Osteoblast (primary cell): ENCODE measurements at regions not wholly inside any gene's neighbourhood (a gene's known extent, or its start where the extent isn't known, plus 50 kb on each side); places are given as distances from the start of the nearest gene placed in this dataset.

Experiments used
- DNase-seq: peaks from one replicate; pipeline ENCODE4 v3.0.0; 2011; ENCODE audit warnings: low spot score, mixed read lengths; ENCODE audit not compliant: insufficient read length; ENCODE audit errors: missing footprints
- H2AFZ ChIP-seq: 2 replicates; pipeline ENCODE4 v1.6.0; 2011; ENCODE audit warnings: mild to moderate bottlenecking, low read length
- H3K27ac ChIP-seq: 2 replicates; pipeline ENCODE4 v1.5.1; 2011; ENCODE audit warnings: mild to moderate bottlenecking, low read depth, low read length, moderate library complexity
- H3K27me3 ChIP-seq: 2 replicates; pipeline ENCODE4 v1.6.0; 2012; ENCODE audit warnings: mild to moderate bottlenecking, control low read depth, inconsistent platforms, low read length, moderate library complexity; ENCODE audit not compliant: insufficient read depth
- H3K36me3 ChIP-seq: 2 replicates; pipeline ENCODE4 v1.5.1; 2011; ENCODE audit warnings: mild to moderate bottlenecking, low read length, control low read depth, moderate library complexity; ENCODE audit not compliant: insufficient read depth
- H3K4me1 ChIP-seq: 2 replicates; pipeline ENCODE4 v1.5.1; 2011; ENCODE audit warnings: mild to moderate bottlenecking, low read length, control low read depth, moderate library complexity; ENCODE audit not compliant: insufficient read depth
- H3K4me2 ChIP-seq: 2 replicates; pipeline ENCODE4 v1.6.0; 2011; ENCODE audit warnings: mild to moderate bottlenecking, low read length; ENCODE audit not compliant: insufficient read depth
- H3K4me3 ChIP-seq: fragments of 200-600 bp; sonication (generic); 3 replicates; pipeline ENCODE4 v1.5.1; 2012; ENCODE audit warnings: mild to moderate bottlenecking, low read length, inconsistent platforms; ENCODE audit not compliant: insufficient read depth
- H3K79me2 ChIP-seq: 2 replicates; pipeline ENCODE4 v1.6.0; 2012; ENCODE audit warnings: mild to moderate bottlenecking, low read length, control low read depth, inconsistent platforms; ENCODE audit not compliant: insufficient read depth
- H3K9me3 ChIP-seq: 2 replicates; pipeline ENCODE4 v1.5.1; 2011; ENCODE audit warnings: low read depth, low read length, control low read depth
- H4K20me1 ChIP-seq: 2 replicates; pipeline ENCODE4 v1.6.0; 2012; ENCODE audit warnings: mild to moderate bottlenecking, low read length, control low read depth; ENCODE audit not compliant: insufficient read depth
- TF ChIP-seq, protein P1 (sequence below): IDR thresholded peaks from 2 replicates; pipeline ENCODE4 v1.5.1; 2011; ENCODE audit warnings: mild to moderate bottlenecking, low read depth, low read length, moderate library complexity; ENCODE audit errors: extremely low read depth

DNA sequence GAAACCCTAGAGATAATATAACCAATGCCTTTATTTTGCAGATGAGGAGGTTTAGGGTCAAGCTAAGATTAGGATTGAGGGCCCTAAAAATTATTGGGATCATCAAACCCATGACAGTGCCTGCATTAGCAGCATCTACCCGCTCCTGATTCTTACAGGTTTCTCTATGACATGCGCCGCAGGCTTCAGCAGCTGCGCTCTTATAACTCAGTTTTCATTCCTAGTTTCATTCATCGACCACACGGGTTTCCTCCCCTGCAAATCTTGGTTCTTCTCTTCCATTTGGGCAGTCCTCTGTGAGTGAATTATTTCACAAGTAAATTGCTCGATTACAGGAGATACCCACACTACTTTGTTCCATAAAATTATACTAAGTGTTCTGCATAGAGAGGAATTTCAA lies 137.2 kb downstream of the SLC24A2 start:
- no peaks in the 10 kb centered on the region for H3K36me3 ChIP-seq
- no peak overlapping the region for H2AFZ ChIP-seq
- H3K4me2 ChIP-seq, result no peak overlapping the region
- H3K4me3 ChIP-seq, result no peak overlapping the region
- H4K20me1 ChIP-seq, result no peaks in the 10 kb centered on the region
- TF ChIP-seq, protein P1, sequence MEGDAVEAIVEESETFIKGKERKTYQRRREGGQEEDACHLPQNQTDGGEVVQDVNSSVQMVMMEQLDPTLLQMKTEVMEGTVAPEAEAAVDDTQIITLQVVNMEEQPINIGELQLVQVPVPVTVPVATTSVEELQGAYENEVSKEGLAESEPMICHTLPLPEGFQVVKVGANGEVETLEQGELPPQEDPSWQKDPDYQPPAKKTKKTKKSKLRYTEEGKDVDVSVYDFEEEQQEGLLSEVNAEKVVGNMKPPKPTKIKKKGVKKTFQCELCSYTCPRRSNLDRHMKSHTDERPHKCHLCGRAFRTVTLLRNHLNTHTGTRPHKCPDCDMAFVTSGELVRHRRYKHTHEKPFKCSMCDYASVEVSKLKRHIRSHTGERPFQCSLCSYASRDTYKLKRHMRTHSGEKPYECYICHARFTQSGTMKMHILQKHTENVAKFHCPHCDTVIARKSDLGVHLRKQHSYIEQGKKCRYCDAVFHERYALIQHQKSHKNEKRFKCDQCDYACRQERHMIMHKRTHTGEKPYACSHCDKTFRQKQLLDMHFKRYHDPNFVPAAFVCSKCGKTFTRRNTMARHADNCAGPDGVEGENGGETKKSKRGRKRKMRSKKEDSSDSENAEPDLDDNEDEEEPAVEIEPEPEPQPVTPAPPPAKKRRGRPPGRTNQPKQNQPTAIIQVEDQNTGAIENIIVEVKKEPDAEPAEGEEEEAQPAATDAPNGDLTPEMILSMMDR, result no peak
- no peaks in the 10 kb centered on the region for H3K9me3 ChIP-seq
- no peaks in the 10 kb centered on the region for H3K4me1 ChIP-seq
- DNase-seq, result no peak
- no peaks in the 10 kb centered on the region for H3K27me3 ChIP-seq
- H3K27ac ChIP-seq, result no peak overlapping the region
- no peaks in the 10 kb centered on the region for H3K79me2 ChIP-seq

DNA sequence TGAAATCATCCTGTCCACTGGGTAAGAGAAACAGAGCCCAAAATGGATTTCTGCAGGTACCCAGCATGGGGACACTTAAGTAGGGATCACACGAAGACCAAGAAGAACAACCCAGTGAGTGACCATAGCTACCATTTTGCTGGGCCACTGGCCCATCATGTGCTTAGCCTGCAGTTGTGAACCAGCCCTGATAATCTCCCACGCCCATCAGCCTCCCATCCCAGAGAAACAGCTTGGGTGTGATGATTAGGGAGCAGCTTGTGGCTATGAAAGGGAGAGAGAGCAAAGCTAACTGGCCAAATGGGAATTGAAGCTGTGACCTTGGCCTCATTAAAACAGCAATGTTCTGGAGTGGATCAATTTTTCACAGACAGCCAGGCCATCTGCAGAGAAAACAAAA lies 138.5 kb downstream of the SLC24A2 start:
- DNase-seq, result no peak
- no peak overlapping the region for H3K4me2 ChIP-seq
- no peaks in the 10 kb centered on the region for H4K20me1 ChIP-seq
- no peaks in the 10 kb centered on the region for H3K4me1 ChIP-seq
- H3K4me3 ChIP-seq, result no peak overlapping the region
- H3K79me2 ChIP-seq, result no peaks in the 10 kb centered on the region
- no peak overlapping the region for H3K27ac ChIP-seq
- no peaks in the 10 kb centered on the region for H3K36me3 ChIP-seq
- no peaks in the 10 kb centered on the region for H3K27me3 ChIP-seq
- no peak overlapping the region for H2AFZ ChIP-seq
- no peaks in the 10 kb centered on the region for H3K9me3 ChIP-seq
- TF ChIP-seq, protein P1, result no peak

DNA sequence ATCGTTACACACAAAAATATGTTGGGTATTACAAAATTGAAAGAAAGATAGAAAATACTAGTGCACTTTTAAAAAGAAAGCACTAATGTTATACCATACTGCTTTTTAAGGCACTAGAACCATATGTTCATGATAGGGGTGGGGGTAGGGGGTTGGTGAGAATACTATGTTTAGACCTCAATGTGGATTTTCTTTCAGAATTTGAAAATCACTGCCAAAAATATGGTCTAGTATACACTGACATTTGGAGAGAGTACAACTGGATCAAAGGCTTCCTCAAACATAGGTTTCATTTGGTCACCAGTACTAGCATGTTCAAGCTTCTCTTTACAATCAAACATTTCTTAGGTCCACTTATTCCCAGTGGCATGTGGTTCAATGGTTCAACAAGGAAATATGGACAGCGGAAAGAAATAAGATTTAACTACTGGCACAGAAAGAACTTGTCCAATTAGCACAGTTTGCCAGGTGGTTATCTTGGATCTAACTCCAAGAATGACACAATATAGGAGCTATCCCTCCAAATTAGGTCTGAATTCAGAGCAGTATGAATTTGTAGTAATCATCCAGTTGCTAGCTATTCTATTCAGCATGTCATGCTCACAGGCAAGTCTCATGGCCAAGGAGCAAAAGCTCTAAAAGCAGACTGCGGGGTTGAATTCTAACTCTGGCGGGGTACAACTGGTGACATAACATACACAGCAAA lies 139.3 kb downstream of the SLC24A2 start:
- DNase-seq, result no peak
- no peaks in the 10 kb centered on the region for H3K36me3 ChIP-seq
- no peak overlapping the region for H3K27ac ChIP-seq
- H4K20me1 ChIP-seq, result no peaks in the 10 kb centered on the region
- TF ChIP-seq, protein P1, result no peak
- no peaks in the 10 kb centered on the region for H3K9me3 ChIP-seq
- no peak overlapping the region for H3K4me2 ChIP-seq
- H3K4me1 ChIP-seq, result no peaks in the 10 kb centered on the region
- H3K79me2 ChIP-seq, result no peaks in the 10 kb centered on the region
- H2AFZ ChIP-seq, result no peak overlapping the region
- H3K4me3 ChIP-seq, result no peak overlapping the region
- no peaks in the 10 kb centered on the region for H3K27me3 ChIP-seq

DNA sequence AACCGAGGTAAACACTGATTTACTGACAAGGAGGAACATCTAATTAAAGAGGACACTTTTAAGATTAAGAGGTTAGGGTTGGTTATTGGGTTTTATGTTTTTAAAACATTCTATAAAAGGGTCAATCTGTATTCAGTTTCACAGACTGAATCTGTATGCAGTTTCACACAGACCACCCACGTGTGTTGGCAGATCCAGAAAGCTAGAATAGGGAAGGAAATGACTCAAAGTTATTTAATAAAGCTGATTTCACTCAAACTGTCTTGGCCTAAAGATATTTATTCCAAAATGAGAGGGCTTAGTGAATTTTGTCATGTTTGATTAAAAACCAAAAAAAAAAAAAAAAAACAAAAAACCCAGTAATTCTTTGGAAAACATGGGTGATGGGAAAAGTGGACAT lies 140.2 kb downstream of the SLC24A2 start:
- Histone ChIP-seq H3K9me3 (no peaks in the 10 kb centered on the region), H3K36me3 (no peaks in the 10 kb centered on the region), H2AFZ (no peak overlapping the region), H3K4me2 (no peak overlapping the region), H3K4me1 (no peaks in the 10 kb centered on the region), H3K79me2 (no peaks in the 10 kb centered on the region), H3K27me3 (no peaks in the 10 kb centered on the region), H4K20me1 (no peaks in the 10 kb centered on the region), H3K4me3 (no peak overlapping the region), H3K27ac (no peak overlapping the region)
- TF ChIP-seq, protein P1, result no peak
- no peak for DNase-seq
